ENCODE measurements at regions not wholly inside any gene's neighbourhood (a gene's known extent, or its start where the extent isn't known, plus 50 kb on each side); places are given as distances from the start of the nearest gene placed in this dataset.
"Not testable (repeated sequence)": the region's sequence is repeated elsewhere in the genome, so short reads cannot be mapped to it uniquely, and the experiment has no call there.

DNA sequence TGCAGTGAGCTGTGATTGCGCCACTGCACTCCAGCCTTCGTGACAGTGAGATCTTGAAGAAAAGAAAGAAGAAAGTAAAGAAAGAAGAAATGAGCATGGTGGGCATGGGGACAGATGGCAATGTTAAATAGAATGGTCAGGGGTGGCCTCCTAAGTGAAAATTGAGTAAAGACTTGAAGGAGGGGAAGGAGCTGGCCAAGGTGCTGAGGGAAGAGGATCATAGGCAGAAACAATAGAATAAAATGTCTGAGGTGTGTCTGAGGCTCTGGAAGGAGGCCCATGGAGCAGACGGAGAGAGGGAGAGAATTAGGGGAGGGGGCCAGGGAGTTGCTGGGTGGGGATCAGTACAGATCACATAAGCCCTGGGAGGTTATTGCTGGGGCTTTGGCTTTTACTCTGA lies 163.1 kb downstream of the RALA start:
- TF ChIP-seq, protein P1, sequence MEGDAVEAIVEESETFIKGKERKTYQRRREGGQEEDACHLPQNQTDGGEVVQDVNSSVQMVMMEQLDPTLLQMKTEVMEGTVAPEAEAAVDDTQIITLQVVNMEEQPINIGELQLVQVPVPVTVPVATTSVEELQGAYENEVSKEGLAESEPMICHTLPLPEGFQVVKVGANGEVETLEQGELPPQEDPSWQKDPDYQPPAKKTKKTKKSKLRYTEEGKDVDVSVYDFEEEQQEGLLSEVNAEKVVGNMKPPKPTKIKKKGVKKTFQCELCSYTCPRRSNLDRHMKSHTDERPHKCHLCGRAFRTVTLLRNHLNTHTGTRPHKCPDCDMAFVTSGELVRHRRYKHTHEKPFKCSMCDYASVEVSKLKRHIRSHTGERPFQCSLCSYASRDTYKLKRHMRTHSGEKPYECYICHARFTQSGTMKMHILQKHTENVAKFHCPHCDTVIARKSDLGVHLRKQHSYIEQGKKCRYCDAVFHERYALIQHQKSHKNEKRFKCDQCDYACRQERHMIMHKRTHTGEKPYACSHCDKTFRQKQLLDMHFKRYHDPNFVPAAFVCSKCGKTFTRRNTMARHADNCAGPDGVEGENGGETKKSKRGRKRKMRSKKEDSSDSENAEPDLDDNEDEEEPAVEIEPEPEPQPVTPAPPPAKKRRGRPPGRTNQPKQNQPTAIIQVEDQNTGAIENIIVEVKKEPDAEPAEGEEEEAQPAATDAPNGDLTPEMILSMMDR (IDR thresholded peaks at IDR 0.05 in 2 of 3, conservative IDR thresholded peaks at IDR 0.05 in 1 of 3; ENCODE audit: insufficient read depth in 2 of 3, low read depth in 1 of 3, low read length in 3 of 3), result not testable (repeated sequence)
- not testable (repeated sequence) for TF ChIP-seq RAD21 (CRISPR knock-in tag; conservative IDR thresholded peaks at IDR 0.05 in 1 of 2, IDR thresholded peaks at IDR 0.05 in 1 of 2); POLR3A (IDR thresholded peaks at IDR 0.05; ENCODE audit: borderline replicate concordance, extremely low read depth, insufficient read depth, insufficient read length); YY1 (IDR thresholded peaks at IDR 0.05; ENCODE audit: borderline replicate concordance in 1 of 3, control insufficient read depth in 1 of 3, extremely low read depth in 1 of 3, insufficient read depth in 3 of 3, insufficient read length in 1 of 3, insufficient replicate concordance in 2 of 3, low read depth in 1 of 3, low read length in 2 of 3); ZNF436 (CRISPR knock-in tag; IDR thresholded peaks at IDR 0.05); CREB1 (IDR thresholded peaks at IDR 0.05); CREB1 (CRISPR knock-in tag; IDR thresholded peaks at IDR 0.05); NR2C2 (CRISPR knock-in tag; IDR thresholded peaks at IDR 0.05); NR2C2 (tag; IDR thresholded peaks at IDR 0.05); RCOR1 (IDR thresholded peaks at IDR 0.05; ENCODE audit: borderline replicate concordance in 1 of 2, low read depth in 2 of 2, low read length in 2 of 2)

All from K562 (cell line).